DMS153 treated with DMSO at 0.1 percent for 48 hours (cell line): ENCODE measurements at regions not wholly inside any gene's neighbourhood (a gene's known extent, or its start where the extent isn't known, plus 50 kb on each side); places are given as distances from the start of the nearest gene placed in this dataset.

Experiments
- DNase-seq: peaks from one replicate; lab custom pipeline; 2025; ENCODE audit not compliant: unreplicated experiment; lab: John Stamatoyannopoulos, UW

- DNase-seq, result no peak
Measured at GRCh38 chr10:111200505-111201186, 123.8 kb downstream of the ADRA2A start.

GRCh38 chr10:111203615-111204014, 126.8 kb downstream of the ADRA2A start:
- no peak for DNase-seq

GRCh38 chr10:111204838-111205237, 128.0 kb downstream of the ADRA2A start:
- DNase-seq, result no peak

- DNase-seq, result no peak
Measured at GRCh38 chr10:111206521-111206920, 129.7 kb downstream of the ADRA2A start.

GRCh38 chr10:111207500-111207899, 130.7 kb downstream of the ADRA2A start:
- DNase-seq, result no peak

GRCh38 chr10:111208951-111209350, 132.1 kb downstream of the ADRA2A start:
- DNase-seq, result no peak

GRCh38 chr10:111209692-111210091, 132.9 kb downstream of the ADRA2A start:
- no peak for DNase-seq

GRCh38 chr10:111211241-111211640, 134.4 kb downstream of the ADRA2A start:
- no peak for DNase-seq

GRCh38 chr10:111211706-111212105, 134.9 kb downstream of the ADRA2A start:
- DNase-seq, result no peak

GRCh38 chr10:111221682-111222480, 145.1 kb downstream of the ADRA2A start:
- DNase-seq, result no peak

GRCh38 chr10:111222961-111223360, 146.1 kb downstream of the ADRA2A start:
- no peak for DNase-seq

GRCh38 chr10:111231779-111232178, 154.9 kb downstream of the ADRA2A start:
- DNase-seq, result no peak

- no peak for DNase-seq
Measured at GRCh38 chr10:111233439-111233838, 156.6 kb downstream of the ADRA2A start.

- no peak for DNase-seq
Measured at GRCh38 chr10:111234234-111234913, 157.5 kb downstream of the ADRA2A start.

GRCh38 chr10:111234914-111235302, 158.1 kb downstream of the ADRA2A start:
- DNase-seq, result no peak

GRCh38 chr10:111240348-111240747, 163.5 kb downstream of the ADRA2A start:
- DNase-seq, result no peak

GRCh38 chr10:111243126-111243525, 166.3 kb downstream of the ADRA2A start:
- no peak for DNase-seq

- no peak for DNase-seq
Measured at GRCh38 chr10:111246136-111246535, 169.3 kb downstream of the ADRA2A start.

- DNase-seq, result no peak
Measured at GRCh38 chr10:111246814-111247452, 170.1 kb downstream of the ADRA2A start.

GRCh38 chr10:111247781-111248389, 171.1 kb downstream of the ADRA2A start:
- DNase-seq, result no peak

- no peak for DNase-seq
Measured at GRCh38 chr10:111249925-111250324, 173.1 kb downstream of the ADRA2A start.
